GM04504 (cell line): ENCODE measurements at regions not wholly inside any gene's neighbourhood (a gene's known extent, or its start where the extent isn't known, plus 50 kb on each side); places are given as distances from the start of the nearest gene placed in this dataset.
A peak's percentile ranks its signal among the peaks of the same experiment; 100 is the strongest.

ENCODE experiments used
- DNase-seq: peaks from one replicate; pipeline ENCODE4 v3.0.0-alpha.2; 2012; ENCODE audit warnings: low read depth

- DNase-seq, result no peak
These were observed 232.0 kb downstream of the ANAPC1 start for GRCh38 chr2:111652038-111652437.

GRCh38 chr2:111652681-111653080, 231.3 kb downstream of the ANAPC1 start:
- DNase-seq, result no peak

- no peak for DNase-seq
These were observed 230.8 kb downstream of the ANAPC1 start for GRCh38 chr2:111653103-111653624.

GRCh38 chr2:111653913-111654312, 230.1 kb downstream of the ANAPC1 start:
- no peak for DNase-seq

- DNase-seq, result no peak
These were observed 229.2 kb downstream of the ANAPC1 start for GRCh38 chr2:111654829-111655228.

DNA sequence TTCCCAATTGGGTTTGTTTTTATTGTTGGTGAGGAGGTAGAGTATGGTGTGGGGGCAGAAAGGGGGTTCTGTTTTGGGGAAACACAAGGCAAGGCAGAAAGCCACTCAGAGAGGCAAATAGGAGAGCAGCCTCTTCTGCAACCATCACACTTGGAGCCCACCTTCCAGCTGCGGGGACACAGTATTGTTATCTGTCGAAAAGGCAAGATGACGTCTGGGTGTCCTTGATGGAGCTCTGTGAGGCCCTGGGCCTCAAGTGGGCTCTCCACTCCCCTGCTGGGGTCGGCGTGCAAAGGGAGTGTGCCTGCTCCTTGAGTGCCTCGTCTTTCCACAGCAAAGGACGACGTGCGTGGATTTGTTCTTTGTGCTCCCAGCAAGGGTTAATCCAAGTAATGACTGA, 227.6 kb downstream of the ANAPC1 start:
- no peak for DNase-seq

- no peak for DNase-seq
These were observed 227.1 kb downstream of the ANAPC1 start for GRCh38 chr2:111656894-111657293.

DNA sequence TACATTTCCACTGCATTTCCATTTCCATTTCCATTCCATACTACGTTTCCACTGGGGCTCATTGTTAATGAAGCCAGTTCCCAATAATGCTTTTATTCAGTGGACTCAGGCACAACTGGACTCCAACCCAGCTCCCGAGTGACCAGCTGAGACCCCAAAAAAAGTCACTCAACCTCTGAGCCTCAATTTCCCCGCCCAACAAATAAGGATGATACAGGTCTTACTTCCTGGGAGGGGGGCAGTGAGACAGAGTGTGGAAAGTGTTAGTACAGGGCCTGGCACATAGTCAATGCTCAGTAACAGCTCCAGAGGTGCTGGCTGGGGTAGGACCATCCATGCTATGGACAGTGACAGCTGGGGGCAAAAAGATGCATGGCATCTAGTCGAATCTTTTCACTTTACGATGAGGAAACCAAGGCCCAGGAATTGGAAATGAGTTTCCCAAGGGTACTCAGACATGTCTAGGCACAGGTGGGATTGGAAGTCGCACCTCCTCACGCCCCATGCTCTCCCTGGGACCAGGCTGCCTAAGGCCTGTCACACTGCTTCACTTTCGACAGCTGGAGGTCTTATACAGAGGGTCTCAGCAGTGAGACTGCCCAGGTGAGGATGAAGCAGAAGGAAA, 226.5 kb downstream of the ANAPC1 start:
- no peak for DNase-seq

DNA sequence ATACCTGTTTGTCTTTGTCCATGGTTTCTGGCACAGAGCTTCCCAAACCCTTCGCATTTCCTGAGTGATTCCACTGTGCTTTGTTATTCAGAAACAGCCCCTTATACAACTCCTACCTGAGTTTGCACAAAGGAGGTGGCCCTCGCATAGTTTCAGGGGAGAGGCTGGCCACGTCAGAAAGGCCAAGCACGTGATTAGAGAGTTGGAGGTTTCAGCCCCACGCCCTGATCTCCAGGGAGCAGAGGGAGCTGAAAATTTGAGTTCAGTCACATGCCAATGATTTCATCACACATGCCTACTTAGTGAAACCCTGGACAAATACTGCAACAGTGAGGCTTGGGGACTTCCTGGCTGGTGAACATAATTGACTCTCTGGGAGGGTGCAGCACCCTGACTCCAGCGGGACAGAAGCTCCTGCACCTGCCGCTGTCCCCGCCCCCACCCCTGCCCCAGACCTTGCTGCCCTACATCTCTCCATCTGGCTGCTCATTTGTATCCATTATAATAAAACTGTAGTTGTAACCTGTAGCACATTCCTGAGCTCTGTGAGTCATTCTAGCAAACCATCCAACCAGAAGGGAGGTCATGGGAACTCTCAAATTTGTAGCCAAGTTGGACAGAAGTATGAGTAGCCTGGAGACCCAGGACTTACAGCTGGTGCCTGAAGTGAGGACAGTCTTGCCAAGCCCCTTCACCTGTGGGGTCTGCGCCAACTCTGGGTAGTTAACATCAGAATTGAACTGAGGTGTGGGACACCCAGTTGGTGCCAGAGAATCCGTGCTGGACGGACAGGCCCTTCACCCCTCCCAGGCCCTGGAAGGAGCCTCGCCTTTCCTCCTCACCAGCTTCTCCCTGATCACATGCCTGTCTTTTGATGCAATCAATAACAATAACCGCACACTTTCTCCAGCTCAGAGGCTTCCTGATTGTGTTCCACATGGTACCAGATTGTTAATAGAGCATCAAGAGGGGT, 224.3 kb downstream of the ANAPC1 start:
- DNase-seq, result peak; percentile 81

GRCh38 chr2:111660811-111661210, 223.2 kb downstream of the ANAPC1 start:
- DNase-seq, result no peak

DNA sequence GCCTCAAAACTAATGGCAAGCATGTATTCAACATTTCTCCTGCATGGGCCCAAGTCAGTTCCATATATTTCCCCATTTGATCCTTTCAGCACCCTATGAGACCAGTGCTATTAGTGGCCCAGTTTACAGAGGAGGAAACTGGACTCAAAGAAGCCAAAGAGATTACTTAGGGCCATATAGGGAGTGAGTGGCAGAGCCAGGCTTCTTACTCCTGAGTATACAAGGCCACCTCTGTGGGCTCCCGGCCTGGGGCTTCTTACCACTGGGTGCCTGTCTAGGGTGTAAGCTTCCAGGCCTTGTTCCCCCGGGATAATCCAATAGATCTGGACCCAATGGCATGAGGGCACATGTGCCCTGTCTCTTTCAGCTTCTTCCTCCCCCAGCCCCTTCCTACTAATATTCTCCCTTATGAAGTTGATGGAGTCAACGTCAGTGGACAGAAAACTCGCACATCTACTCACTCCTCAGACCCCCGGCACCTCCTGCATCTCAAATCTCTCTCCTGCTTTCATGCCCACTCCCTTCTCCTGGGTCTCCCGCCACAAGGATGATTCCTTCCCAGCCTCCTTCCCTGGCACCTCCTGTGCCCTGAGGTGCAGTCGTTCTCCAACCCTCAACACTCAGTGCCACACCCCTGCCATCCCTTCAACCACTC, 222.6 kb downstream of the ANAPC1 start:
- DNase-seq, result no peak

DNA sequence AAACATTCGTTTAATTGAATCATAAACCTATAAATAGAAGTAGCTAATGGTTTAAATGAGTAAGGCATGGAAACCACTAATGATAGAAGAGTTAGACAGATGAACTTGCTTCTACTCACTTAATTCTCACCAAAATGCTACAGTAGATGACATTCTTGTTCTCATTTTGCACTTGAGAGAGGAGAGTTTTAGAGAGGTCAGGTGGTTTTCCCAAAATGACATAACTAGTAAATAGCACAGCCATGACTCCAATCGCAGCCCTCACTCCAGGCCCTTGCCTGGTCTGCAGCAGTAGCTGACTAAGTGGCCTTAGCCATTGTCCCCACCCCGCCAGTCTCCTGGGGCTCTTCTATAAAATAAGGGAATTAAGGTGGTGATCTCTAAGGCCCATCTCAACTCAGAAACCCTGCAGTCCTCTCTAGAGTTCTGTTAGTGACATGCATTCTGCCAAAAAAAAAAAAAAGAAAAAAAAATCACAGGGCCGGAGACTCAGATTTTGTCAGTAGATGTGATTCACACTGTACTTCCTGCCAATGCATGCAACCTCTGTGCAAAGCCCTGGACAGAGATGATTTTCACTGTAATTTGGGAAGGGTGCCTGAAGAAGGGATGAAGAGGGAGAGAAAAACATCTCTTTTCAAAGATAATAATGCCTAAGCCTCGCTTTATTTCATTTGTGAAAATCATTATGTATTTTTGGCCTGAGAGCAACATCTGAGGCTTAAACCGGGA, 221.8 kb downstream of the ANAPC1 start:
- no peak for DNase-seq

- DNase-seq, result no peak
These were observed 221.1 kb downstream of the ANAPC1 start for GRCh38 chr2:111662771-111663470.

- DNase-seq, result no peak
These were observed 220.3 kb downstream of the ANAPC1 start for GRCh38 chr2:111663471-111664274.

- no peak for DNase-seq
These were observed 219.6 kb downstream of the ANAPC1 start for GRCh38 chr2:111664275-111664850.

- no peak for DNase-seq
These were observed 219.0 kb downstream of the ANAPC1 start for GRCh38 chr2:111665011-111665410.

DNA sequence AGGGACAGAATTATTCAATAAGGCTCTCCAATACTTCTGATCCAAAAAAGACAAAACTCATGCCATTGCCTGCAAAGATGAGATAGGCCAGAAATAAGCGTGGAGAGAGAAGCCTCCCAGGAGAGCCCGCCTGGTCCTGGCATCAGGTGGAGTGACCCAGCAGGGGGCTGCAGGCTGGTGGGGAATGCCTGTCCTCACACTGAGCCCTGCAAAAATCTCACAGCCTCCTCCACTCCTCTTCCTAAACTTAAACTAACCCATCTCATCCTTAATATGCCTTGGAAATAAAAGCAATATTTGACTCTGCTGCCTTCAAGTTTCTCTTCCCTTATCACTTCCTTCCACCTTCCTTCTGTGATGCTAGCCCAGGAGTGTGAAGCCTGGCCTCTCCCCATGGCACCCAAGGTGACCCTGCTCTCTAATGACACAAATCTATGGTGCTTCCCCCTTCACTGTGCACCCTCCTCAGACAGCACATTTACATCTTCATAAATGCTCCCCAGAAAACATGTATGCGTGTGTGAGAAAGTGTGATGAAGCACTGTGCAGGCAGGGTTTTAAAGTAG, 218.4 kb downstream of the ANAPC1 start:
- no peak for DNase-seq

DNA sequence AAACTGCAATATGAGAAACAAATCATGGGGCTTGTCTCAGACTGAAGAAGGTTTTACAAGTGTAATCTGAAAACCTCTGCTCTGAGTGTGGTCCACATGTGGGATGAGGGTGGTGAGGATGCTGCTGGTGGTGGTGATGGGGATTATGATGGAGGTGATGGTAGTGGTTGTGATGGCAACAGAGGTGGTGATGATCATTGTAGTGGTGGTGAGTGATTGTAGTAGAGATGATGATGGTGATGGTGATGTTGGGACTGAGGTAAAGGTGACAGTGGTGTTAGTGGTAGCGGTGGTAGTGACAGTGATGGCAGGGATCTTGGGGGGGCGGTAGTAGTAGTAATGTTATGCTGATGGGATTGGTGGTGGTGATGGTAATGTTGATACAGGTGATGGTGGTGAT, 217.8 kb downstream of the ANAPC1 start:
- no peak for DNase-seq

DNA sequence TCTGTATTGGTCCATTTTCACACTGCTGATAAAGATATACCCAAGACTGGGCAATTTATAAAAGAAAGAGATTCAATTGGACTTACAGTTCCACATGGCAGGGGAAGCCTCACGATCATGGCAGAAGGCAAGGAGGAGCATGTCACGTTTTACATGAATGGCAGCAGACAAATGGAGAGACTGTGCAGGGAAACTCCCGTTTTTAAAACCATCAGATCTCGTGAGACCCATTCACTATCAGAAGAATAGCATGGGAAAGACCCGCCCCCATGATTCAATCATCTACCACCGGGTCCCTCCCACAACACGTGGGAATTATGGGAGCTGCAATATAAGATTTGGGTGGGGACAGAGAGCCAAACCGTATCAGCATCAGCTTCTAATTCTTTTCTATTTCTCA, 217.0 kb downstream of the ANAPC1 start:
- DNase-seq, result no peak
